K562 (cell line): ENCODE measurements at regions not wholly inside any gene's neighbourhood (a gene's known extent, or its start where the extent isn't known, plus 50 kb on each side); places are given as distances from the start of the nearest gene placed in this dataset.

Source experiments
- ATAC-seq: fragments of 200-7000 bp; cut with Tn5 transposase; 3 replicates; pipeline ENCODE4 v1.9.1; 2020; ENCODE audit warnings: moderate library complexity
- BruUV-seq: library from RNA; stranded (reverse); fragments of 400-500 nt; replicated peaks from 2 replicates; lab custom pipeline; 2021; lab: Mats Ljungman, UMichigan
- CTCF ChIA-PET: fragments of 300-600 bp; formaldehyde crosslinking; extraction: SDS; loops from one replicate; lab custom pipeline; 2021; ENCODE audit warnings: low intra/inter-chr PET ratio; lab: Yijun Ruan, JAX
- POLR2A ChIA-PET: fragments of 300-600, 350-650 bp; sonication (Branson Sonifier 250); formaldehyde crosslinking; extraction: SDS; loops from one replicate; lab custom pipeline; 2021; ENCODE audit warnings: antibody characterized with exemption, inconsistent platforms; lab: Yijun Ruan, JAX
- DNase-seq, 4 experiments: peaks; one replicate each; pipeline versions ENCODE4 v3.0.0 to v3.0.0-alpha.2; 2011 to 2018; ENCODE audit warnings: low spot score in 3 of 4, mixed read lengths in 3 of 4; ENCODE audit errors: extremely low read depth in 1 of 4
- FAIRE-seq: peaks from 2 replicates; lab custom pipeline; 2011; peaks lifted over from hg19 to GRCh38; lab: Jason Lieb, UNC
- H2AFZ ChIP-seq: 2 replicates; pipeline ENCODE4 v1.6.0; 2011; ENCODE audit warnings: low read depth, low read length, control low read depth, inconsistent platforms
- H3K27ac ChIP-seq: fragments of 200-600 bp; 3 replicates; pipeline ENCODE4 v1.8.0; 2011; ENCODE audit warnings: low read depth, mild to moderate bottlenecking, control low read depth, inconsistent platforms, low read length, moderate library complexity, mixed read lengths; ENCODE audit errors: extremely low read depth
- H3K27me3 ChIP-seq, 2 experiments: fragments of 300-600 bp in 1 of 2; 2 replicates in 1 of 2; 3 replicates in 1 of 2; pipeline versions ENCODE4 v1.6.0 to v1.8.0; 2011; ENCODE audit warnings: inconsistent platforms in 2 of 2, low read length in 2 of 2, mild to moderate bottlenecking in 1 of 2, mixed read lengths in 1 of 2, moderate library complexity in 1 of 2; ENCODE audit not compliant: control insufficient read depth in 2 of 2, insufficient read depth in 2 of 2
- H3K36me3 ChIP-seq: fragments of 300-600 bp; 3 replicates; pipeline ENCODE4 v1.8.0; 2011; ENCODE audit warnings: mild to moderate bottlenecking, low read length, inconsistent platforms; ENCODE audit not compliant: control insufficient read depth, insufficient read depth
- H3K4me1 ChIP-seq, 2 experiments: fragments of 200-600 bp in 1 of 2; replicated peaks in 1 of 2; 2 replicates in 1 of 2; 3 replicates in 1 of 2; pipeline versions ENCODE4 v1.5.1 to v1.8.0; 2011; ENCODE audit warnings: inconsistent platforms in 2 of 2, low read length in 2 of 2, mild to moderate bottlenecking in 1 of 2, mixed read lengths in 1 of 2, moderate library complexity in 1 of 2; ENCODE audit not compliant: control insufficient read depth in 2 of 2, insufficient read depth in 2 of 2
- H3K4me2 ChIP-seq: 2 replicates; pipeline ENCODE4 v1.6.1; 2011; ENCODE audit warnings: low read length, control low read depth, inconsistent platforms, mixed read lengths; ENCODE audit not compliant: insufficient read depth
- H3K4me3 ChIP-seq: fragments of 200-600 bp; sonication (generic), shearing (Covaris generic); 2 replicates; pipeline ENCODE4 v1.5.1; 2016; ENCODE audit warnings: control low read depth, inconsistent platforms
- H3K79me2 ChIP-seq: fragments of 200-600 bp; 3 replicates; pipeline ENCODE4 v1.8.0; 2011; ENCODE audit warnings: low read length, inconsistent platforms; ENCODE audit not compliant: control insufficient read depth, insufficient read depth
- H3K9ac ChIP-seq, 2 experiments: 2 replicates each; pipeline versions ENCODE4 v1.6.0 to v1.6.1; 2011; ENCODE audit warnings: low read depth in 2 of 2, low read length in 2 of 2, control low read depth in 1 of 2, inconsistent platforms in 1 of 2, mild to moderate bottlenecking in 1 of 2, mixed read lengths in 1 of 2; ENCODE audit not compliant: insufficient read depth in 1 of 2
- H3K9me1 ChIP-seq: one replicate; pipeline ENCODE4 v1.6.0; 2011; ENCODE audit warnings: inconsistent platforms, mild to moderate bottlenecking, low read length, moderate library complexity; ENCODE audit not compliant: control insufficient read depth, insufficient read depth
- H3K9me3 ChIP-seq: replicated peaks from 2 replicates; pipeline ENCODE4 v1.5.1; 2011; ENCODE audit warnings: low read depth, low read length, inconsistent platforms; ENCODE audit not compliant: control insufficient read depth, insufficient read depth
- H4K20me1 ChIP-seq: replicated peaks from 2 replicates; pipeline ENCODE4 v1.6.1; 2011; ENCODE audit warnings: low read length, inconsistent platforms, mixed read lengths; ENCODE audit not compliant: control insufficient read depth, insufficient read depth
- E2F3 ChIP-seq: fragments of 250-450 bp; sonication (Bioruptor Pico); IDR thresholded peaks from 2 replicates; pipeline ENCODE4 v1.4.0; 2020; ENCODE audit warnings: mild to moderate bottlenecking
- JUND ChIP-seq, 2 experiments: IDR thresholded peaks; 2 replicates in 1 of 2; 3 replicates in 1 of 2; pipeline ENCODE4 v1.6.1; 2011; ENCODE audit warnings: borderline replicate concordance in 2 of 2, low read depth in 2 of 2, low read length in 2 of 2, improper control_type of control experiment in 1 of 2, missing biosample characterization in 1 of 2, missing genetic modification characterization in 1 of 2, missing genetic modification reagents in 1 of 2
- NONO ChIP-seq, 2 experiments: fragments of 200-400 bp in 1 of 2; fragments of 450-650 bp in 1 of 2; formaldehyde crosslinking in 1 of 2; IDR thresholded peaks; 2 replicates each; pipeline ENCODE4 v1.6.1; 2017; ENCODE audit warnings: low read depth in 2 of 2, mild to moderate bottlenecking in 2 of 2, moderate library complexity in 2 of 2, low read length in 1 of 2
- PBX2 ChIP-seq, 2 experiments: IDR thresholded peaks in 1 of 2; conservative IDR thresholded peaks in 1 of 2; 2 replicates each; pipeline ENCODE4 v1.6.1; 2016; ENCODE audit warnings: low read depth in 2 of 2, mild to moderate bottlenecking in 1 of 2, missing compliant biosample characterization in 1 of 2, missing genetic modification characterization in 1 of 2, moderate library complexity in 1 of 2
- PHF20 ChIP-seq: fragments of 450-650 bp; IDR thresholded peaks from 2 replicates; pipeline ENCODE4 v1.6.1; 2018; ENCODE audit not compliant: partially characterized antibody
- RNF2 ChIP-seq: sonication (generic); IDR thresholded peaks from 2 replicates; pipeline ENCODE4 v1.6.1; 2016
- STAG1 ChIP-seq: sonication (generic); formaldehyde crosslinking; IDR thresholded peaks from 2 replicates; pipeline ENCODE4 v1.5.0; 2020; ENCODE audit warnings: missing genetic modification reagents, borderline replicate concordance
- WGBS: fragments of 100-300 bp; shearing (Covaris generic); methylation state at CpG from one replicate; pipeline ENCODE4 v1.1.6; 2016; ENCODE audit warnings: low coverage, mixed read lengths; ENCODE audit not compliant: insufficient coverage; ENCODE audit errors: missing lambda C conversion rate; 5-methylcytosine and 5-hydroxymethylcytosine counted together
- in situ Hi-C: fragments of 300-500 bp; cut with MboI; formaldehyde crosslinking; loops from 4 replicates; pipeline ENCODE4 v1.15.0; 2018; ENCODE audit warnings: inconsistent platforms, mixed read lengths
- intact Hi-C: fragments of 100-400 bp; cut with micrococcal nuclease; formaldehyde crosslinking; loops from 2 replicates; pipeline ENCODE4 v1.14.2; 2022

DNA sequence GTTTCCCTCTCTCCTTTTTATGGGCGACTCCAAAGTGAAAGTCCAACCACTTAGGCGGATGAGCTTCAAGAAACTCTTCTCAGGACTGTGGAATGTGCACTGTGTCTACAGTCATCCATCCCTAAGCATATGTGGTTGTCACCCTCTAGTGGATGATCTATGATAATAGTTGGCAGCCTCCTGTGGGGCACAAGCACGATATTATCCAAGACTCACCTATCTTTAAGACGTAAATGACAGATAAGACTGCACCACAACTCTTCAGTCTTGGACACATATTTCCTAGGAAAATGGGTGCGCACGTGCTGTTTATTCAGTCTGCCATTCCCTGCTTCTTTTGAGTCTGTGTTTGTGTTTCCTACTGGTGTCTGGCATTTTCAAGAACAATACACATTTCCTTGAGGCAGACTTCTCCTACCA lies 145.5 kb upstream of the CTAGE1 start (continued):
- TF ChIP-seq PBX2 (CRISPR knock-in tag; IDR thresholded peaks at IDR 0.05; ENCODE audit: low read depth) (no peak), PBX2 (tag; conservative IDR thresholded peaks at IDR 0.05; ENCODE audit: low read depth) (0 out of 2 replicates have a peak, but pooled peaks have one; percentile 8), RNF2 (0 out of 2 replicates have a peak, but pooled peaks have one; percentile 44), JUND (IDR thresholded peaks at IDR 0.05; ENCODE audit: borderline replicate concordance, low read depth, low read length) (peak; percentile 52; the same call in 1 of the 2 replicates), JUND (tag; IDR thresholded peaks at IDR 0.05; ENCODE audit: borderline replicate concordance, low read depth, low read length) (peak; percentile 15; the same call in 1 of the 3 replicates), E2F3 (no peak), STAG1 (peak; percentile 88; the same call in 1 of the 2 replicates)

DNA sequence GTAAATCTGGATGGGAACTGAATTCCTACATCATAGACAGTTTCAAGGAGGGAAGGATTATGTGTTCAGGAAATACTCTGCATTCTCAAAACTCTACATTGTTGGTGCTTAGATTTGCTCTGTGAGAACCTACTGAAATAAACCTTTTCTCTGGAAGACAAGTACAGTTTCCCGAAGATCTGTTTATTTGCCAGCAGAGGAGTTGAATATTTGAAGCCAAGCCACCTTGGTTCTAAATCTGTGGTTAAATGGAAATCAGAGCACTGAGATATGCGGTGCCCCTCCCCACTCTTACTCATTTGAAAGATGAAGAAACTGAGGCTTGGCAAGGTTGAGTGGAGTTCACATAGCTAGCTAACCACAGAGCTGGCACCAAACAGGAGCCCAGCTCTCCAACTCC lies 146.3 kb upstream of the CTAGE1 start:
- Histone ChIP-seq H3K79me2 (no peaks in the 10 kb centered on the region), H3K27ac (no peak overlapping the region), H3K4me3 (no peak overlapping the region), H2AFZ (no peak overlapping the region), H3K4me1 (peaks cover 7 to 12% of the 10 kb centered on the region in 2 experiments; a peak in 4 of 5 replicates), H3K9ac (no peak overlapping the region), H3K4me2 (no peak overlapping the region), H3K9me3 (no peaks in the 10 kb centered on the region), H3K36me3 (no peaks in the 10 kb centered on the region), H3K27me3 (peaks cover 0 to 6% of the 10 kb centered on the region in 2 experiments; a peak in 2 of 5 replicates), H3K9me1 (no peaks in the 10 kb centered on the region), H4K20me1 (no peaks in the 10 kb centered on the region)
- TF ChIP-seq PHF20 (no peak), NONO (IDR thresholded peaks at IDR 0.05; ENCODE audit: low read depth in 2 of 2, low read length in 1 of 2) (no peak)
- in situ Hi-C loops (loop anchor here (25.0 kb wide), 1 partner anchor 652 kb away; no protein-coding TSS in a partner anchor), intact Hi-C loops (loop anchor here (5.0 kb wide), 2 partner anchors 652 to 667 kb away; no protein-coding TSS in a partner anchor)
- ATAC-seq, result no peak
- 0% methylated on average over 2 of the region's 2 CpGs for WGBS
- ChIA-PET CTCF (no interaction called here), POLR2A (interaction anchor here (0.7 kb wide), 1 partner anchor 10 kb away, joined by 4 read pairs; no protein-coding TSS in a partner anchor)
- no peak for FAIRE-seq
- BruUV-seq, result no TSS peak
- DNase-seq, result no peak
